GM19468 (cell line): ENCODE measurements at regions not wholly inside any gene's neighbourhood (a gene's known extent, or its start where the extent isn't known, plus 50 kb on each side); places are given as distances from the start of the nearest gene placed in this dataset.
"Not testable (repeated sequence)": the region's sequence is repeated elsewhere in the genome, so short reads cannot be mapped to it uniquely, and the experiment has no call there.

Source experiments
- ATAC-seq: cut with Tn5 transposase; IDR thresholded peaks from one replicate; pipeline ENCODE4 v1.9.1; 2021; ENCODE audit warnings: mild to moderate bottlenecking, moderate library complexity, moderate number of reproducible peaks; ENCODE audit not compliant: unreplicated experiment; ENCODE audit errors: extremely low read depth

DNA sequence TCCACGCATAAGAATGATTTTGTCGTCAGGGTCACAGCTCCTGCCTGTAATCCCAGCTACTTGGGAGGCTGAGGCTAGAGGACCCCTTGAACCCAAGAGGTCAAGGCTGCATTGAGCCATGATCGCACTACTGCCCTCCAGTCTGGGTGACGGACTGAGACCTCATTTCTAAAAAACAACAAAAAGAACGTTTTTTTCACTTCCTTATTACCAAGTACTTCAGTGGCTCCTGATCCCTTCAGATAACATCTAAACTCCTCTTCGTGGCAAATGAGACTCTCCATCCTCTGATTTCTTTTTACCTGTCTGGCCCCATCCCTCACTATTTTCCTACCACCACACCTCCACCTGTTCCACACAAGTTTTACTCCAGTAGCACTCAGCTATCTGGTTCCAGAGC, 105.4 kb upstream of the TLK1 start:
- ATAC-seq = no peak

DNA sequence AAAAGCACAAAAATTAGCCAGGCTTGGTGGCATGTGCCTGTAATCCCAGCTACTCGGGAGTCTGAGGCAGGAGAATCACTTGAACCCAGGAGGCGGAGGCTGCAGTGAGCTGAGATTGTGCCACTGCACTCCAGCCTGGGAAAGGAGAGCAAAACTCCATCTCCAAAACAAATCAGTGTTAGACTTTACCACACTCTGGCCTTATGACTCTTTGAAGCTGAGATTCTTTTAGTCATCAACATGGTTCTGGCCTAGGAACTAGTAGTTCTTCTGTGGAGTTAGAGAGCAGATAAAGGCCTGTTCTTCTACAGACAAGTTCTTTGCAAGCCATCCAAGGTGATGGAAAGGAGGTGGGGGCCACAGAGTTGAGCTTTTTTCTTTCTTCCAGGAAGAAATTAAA, 100.8 kb upstream of the TLK1 start:
- not testable (repeated sequence) for ATAC-seq

DNA sequence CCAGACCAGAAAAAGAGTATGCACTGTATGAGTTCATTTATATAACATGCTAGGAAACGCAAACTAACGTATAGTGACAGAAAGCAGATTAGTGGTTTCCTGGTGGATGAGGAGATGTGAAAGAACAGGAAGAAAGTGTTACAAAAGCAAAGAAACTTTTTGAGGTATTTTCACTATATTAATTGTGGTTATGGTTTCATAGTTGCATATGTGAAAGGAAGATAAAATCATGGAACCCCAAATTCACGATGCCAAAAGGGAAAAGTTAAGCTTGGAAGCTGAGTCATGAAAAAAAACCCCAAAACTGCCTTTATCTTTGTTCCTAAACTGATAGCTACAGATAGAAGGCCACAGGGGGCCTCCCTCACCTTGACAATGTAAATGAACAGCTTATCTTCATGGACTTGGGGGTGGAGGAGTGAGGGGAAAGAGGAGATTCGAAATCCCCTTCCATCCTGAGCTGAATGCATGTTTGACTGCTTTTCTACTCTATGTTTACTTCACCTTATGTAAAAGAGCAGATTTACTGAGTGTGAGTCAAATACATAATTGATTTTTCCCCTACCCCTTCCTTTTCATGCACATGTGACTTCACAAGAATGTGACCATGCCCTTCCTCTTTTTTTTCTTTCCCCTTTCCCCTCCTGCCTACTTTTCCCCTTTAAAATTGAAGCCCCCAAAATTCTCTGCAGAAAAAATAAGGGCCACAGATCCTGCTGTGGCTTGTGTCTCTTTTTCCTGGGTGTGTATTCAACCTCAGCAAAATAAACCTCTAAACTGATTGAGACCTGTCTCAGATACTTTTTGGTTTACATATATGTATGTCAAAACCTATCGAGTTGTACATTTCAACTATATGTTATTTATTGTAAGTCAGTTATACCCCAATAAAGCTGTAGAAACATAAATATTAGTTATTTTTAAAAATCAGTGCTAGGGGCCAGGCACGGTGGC, 100.1 kb upstream of the TLK1 start:
- no peak for ATAC-seq

DNA sequence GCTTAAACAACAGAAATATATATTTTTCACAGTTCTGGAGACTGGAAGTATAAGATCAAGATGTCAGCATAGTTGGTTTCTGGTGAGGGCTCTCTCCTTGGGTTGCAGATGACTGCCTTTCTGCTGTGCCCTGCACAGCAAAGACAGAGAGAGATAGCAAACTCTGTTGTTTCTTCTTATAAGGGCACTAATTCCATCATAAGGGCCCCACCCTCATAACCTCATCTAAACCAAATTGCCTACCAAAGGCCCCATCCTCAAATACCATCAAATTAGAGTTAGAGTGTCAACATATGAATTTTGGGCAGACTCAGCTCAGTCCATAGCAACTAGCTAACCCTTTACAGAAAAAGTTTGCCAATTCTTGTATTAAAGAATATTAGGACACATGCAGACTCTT, 94.0 kb upstream of the TLK1 start:
- ATAC-seq = no peak

DNA sequence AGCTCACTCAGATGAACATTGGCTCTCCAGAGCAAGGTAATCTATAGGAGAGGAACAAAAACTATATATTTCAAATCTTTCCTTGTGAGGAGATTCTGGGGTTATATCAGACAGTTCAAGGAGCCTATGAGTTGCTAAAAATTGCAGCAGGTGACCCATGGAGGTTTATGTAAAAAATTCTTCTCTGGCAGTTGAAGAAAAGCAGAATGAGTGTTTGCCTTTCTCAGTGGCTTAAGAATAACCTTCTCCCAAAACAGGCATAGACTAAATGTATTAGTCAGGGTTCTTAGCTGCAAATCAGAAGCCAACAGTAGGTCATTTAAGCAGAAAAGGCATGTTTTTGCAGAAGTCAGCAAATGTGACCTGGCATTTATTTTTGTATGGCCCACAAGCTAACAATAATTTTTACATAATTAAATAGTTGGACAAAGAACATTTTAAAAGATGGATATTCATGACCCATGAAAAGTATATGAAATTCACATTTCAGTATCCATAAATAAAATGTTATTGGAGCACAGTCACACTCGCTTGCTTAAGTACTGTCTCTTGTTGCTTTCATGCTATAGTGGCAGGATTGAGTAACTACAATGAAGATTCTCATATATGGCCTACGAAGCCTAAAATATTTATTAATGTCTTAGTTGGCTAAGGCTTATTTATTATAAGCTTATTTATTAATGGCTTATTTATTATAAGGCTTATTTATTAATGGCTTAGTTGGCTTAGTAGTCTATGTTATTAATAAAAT, 93.4 kb upstream of the TLK1 start:
- ATAC-seq = no peak

DNA sequence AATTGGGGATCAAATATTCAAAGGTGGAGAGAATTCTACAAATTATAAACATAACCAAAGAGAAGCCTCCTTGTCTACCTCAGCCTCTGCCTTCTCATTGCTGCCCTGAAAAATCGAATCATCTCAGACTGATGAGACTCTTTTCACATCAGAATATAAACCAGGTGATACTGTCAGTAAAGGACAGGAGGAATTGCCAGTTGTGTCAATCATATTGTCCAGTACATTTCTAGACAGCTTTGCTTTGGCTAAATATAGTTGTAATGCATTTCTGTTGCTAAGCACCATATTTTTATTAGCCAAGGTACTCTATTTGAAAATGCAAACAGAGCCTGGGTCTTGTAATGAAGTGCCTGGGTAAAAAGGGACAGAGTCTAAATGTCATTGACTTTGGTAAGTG, 92.6 kb upstream of the TLK1 start:
- ATAC-seq = no peak

DNA sequence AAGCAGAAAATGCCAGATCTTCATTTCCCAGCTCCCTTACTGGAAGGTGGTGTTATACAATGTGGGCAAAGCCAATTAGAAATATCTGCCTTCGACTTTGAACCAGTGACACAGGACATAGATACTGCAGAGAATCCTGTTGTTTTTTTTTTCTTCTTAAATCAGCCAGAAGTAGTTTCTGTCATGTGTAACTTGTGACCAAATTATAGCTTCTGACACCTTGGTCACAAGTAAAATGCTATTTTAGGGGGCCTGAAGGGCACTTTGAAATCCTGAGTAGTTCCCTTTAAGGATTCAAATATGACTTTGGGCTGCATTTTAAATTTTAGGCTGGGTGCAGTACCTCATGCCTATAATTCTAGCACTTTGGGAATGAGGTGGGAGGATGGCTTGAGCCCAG, 89.0 kb upstream of the TLK1 start:
- ATAC-seq = no peak

DNA sequence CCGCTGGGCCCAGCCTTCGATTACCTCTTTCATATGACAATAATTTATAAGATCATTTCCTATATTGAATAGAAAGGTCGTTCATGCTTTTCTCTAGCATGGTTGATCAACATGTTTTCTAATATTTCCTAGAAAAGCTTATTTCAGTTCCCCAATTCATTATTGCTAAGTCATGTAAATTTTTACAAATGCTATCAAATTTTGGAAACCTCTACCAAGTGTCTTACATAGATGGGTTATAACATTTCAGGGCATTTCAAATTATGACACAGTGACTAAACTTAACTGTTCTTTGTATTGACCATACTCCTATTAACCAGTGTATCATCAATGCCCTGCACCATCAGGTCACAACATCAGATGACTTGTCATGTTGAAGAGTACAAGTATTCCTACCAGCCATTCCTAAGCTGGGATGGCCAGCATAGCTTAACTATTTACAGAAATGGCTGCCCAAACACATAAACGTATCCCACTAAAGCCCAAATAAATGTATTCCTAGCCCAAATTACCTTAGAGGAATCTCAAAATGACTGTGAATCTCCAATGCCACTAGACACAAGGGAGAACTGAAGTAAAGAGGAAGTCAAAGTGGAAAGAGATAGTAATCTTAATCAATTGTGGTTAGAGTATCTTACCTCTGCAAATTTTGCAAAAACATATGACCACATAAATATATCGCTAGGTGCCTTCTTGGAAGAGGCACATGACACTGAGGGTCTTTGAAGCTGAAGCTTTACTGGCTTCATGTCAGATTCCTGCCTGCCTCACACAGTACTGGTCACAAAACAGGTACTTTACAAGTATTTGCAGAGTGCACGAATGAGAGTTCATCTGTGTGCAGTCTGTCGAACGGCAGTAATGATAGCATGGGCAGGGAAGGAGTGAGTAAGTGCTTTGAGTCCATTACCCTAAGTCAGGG, 87.3 kb upstream of the TLK1 start:
- ATAC-seq = peak; percentile 23

DNA sequence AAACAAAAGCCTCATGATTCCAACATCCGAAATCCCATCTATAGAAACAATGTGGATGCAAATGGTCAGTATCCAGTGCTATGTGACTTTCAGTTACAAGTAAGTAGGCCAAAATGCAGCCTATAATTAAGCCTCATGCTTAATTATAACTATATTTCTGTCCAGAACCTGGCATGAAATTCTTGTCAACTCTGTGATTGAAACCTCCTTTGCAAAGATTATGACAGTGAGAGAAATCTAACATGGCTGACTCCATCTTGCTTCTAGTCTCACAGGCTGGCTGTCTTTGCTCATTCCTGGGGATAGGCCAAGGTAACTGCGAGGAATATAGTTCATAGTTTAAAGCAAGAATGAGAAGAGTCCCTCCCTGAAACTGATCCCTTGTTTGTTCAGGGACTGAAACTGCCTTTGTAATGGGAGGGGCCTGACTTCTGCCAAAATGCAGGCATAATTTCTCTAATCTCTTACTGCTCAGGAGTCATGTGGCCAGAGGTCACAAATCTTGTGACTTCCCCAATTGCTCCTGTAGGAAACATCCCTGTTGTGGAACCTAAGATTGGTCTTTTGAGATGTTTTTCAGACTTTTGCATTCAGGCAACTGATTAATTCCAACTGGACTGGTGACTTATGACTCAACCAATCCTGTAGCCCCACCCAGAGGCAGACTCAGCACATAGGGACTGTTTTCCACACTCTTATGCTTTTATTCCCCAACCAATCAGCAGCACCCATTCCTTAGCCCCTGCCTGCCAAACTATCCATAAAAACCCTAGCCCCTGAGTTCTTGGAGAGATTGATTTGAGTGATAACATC, 84.5 kb upstream of the TLK1 start:
- no peak for ATAC-seq

DNA sequence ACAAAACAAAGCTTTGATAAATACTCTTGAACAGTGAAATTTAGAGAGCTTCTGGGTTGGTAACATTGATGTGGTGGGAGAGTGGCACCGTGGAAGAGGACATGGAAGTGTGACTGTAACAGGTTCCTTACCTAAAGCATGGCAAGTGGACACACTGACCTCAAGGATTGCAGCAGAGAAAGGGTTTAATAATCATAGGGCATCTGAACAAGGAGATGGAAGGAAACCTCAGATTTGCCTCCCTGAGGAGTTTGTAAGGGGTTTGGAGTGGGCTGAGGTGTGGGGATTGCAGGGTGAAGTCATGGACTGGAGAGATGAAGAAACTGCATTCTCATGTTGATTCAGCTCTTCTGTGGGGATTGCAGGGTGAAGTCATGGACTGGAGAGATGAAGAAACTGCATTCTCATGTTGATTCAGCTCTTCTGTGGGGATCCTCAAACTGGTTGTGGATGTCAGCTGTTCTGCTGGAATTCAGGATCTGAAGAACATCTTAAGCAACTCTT, 83.8 kb upstream of the TLK1 start:
- no peak for ATAC-seq

DNA sequence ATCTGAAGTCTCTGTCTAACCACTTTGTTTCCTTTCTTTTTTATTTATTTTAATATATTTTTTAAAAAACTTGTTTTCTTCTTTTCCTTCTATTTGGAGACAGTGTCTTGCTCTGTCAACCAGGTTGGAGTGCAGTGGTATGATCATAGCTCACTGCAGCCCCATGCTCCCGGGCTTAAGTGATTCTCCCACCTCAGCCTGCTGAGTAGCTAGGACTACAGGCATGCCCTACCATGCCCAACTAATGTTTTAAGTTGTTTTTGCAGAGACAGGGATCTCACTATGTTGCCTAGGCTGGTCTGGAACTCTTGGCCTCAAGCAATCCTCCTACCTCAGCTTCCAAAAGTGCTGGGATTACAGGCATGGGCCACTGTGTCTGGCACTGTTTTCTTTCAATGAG, 81.1 kb upstream of the TLK1 start:
- ATAC-seq = no peak

DNA sequence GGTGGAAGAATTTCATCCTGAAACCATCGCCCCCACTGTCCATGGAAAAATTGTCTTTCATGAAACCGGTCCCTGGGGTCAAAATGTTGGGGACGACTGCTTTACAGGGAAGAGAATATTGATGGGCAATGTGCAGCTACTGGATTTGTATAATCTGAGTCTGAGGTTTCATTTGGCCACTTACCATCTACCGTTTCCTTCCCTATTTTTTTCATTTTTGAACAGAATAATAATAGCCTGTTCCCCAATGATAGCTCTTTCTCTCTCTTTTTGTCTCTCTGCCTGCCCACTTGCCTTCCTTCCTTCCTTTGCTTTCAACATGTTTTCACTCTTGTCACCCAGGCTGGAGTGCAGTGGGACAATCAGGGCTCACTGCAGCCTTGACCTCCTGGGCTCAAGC, 78.3 kb upstream of the TLK1 start:
- ATAC-seq = no peak

DNA sequence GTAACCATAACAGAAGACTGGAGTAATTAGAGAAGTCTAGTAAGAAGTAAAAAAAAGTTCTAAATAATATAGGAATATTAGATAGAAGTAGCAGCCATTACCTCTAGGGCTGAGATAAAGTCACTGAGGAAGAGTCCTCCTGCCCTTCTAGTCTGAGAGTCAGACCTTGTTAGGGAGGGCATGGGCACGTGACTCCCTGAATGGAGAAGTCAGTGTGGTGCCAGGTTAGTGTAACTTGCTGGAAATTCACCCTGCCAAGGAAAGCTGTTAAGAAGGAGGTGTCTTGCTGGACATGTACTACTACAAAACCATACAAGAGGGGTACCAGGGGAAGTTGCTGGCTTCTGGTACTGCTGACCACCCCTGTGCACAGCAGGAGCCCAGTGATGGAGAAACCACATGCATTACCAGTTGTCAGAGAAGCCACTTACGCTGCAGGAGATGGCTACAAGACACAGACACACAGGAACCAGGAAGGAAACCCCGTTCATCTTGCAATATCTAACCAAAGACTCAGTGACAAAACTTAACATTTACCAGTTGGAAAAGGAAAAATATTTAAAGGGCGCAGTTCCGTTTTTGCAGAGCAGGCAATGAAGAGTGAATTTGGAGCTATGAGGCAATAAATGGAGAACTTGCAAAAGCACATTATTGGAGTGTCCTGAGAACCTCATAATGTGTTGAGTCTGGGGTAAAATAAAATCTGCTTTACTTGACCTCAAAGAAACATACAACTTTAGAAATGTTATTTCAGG, 77.2 kb upstream of the TLK1 start:
- ATAC-seq = no peak

DNA sequence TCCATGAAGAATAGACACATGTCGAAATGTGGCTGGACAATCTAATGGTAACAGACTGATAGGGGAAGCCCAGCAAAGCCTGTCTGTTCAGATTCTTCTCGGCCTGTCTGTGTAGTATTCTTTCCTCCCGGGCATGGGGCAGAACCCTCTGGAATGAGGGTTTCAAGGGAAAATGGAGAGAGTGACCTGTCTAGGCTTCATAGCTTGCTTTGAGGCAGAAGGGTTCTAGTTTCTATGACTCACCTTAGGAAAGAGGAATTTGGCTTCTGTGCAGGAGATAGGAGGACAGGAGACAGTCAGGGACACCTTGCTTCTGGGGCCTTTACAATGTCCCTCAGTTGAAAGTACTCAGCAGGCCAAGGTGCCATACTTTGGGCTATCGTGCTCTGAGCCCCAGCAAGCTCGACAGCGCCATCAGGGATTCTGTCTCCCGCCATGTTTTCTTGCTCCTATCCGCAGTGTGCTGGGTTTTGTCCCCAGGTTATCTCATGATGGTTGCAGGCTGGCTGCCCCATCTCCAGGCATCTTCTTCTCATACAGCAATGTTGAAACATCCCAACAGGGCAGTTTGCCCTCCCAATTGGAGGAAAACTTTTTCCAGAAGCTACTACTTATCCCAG, 74.7 kb upstream of the TLK1 start:
- ATAC-seq = no peak

DNA sequence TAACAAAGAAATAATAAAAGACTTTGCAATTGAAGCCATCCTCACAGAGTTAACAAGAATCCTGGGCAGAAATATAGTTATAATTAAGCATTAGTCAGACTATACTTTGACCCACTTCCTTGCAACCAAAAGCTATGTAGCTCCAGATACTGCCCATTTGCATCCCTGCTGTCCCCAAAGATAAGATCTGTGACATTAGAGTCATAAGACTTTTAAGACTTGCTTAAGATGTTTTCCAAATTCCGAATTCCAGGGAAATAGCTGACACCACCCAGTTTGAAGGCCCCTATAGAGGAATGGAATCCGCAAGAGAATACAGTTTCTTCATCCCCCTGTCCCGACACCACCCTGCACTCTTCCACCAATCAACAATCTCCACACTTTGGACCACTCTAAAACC, 69.5 kb upstream of the TLK1 start:
- no peak for ATAC-seq

DNA sequence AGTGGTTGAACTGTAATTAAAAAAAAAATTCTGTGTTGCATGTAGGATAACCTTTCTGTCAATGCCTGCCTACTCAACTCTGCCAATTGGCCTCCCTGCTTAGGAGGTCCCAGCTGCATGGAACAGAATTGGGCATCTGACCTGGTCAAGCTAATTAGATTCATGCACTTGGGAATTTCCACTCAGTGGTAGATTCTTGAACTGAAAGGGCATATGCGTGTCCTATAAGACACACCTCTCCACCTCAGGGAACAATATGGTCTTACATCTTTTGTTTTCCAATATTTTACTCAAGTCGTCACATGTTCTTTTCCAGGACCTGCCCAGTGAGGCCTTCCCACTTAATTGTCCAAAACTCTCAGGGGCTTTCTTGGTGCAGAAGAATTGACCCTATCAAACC, 68.1 kb upstream of the TLK1 start:
- ATAC-seq = no peak

DNA sequence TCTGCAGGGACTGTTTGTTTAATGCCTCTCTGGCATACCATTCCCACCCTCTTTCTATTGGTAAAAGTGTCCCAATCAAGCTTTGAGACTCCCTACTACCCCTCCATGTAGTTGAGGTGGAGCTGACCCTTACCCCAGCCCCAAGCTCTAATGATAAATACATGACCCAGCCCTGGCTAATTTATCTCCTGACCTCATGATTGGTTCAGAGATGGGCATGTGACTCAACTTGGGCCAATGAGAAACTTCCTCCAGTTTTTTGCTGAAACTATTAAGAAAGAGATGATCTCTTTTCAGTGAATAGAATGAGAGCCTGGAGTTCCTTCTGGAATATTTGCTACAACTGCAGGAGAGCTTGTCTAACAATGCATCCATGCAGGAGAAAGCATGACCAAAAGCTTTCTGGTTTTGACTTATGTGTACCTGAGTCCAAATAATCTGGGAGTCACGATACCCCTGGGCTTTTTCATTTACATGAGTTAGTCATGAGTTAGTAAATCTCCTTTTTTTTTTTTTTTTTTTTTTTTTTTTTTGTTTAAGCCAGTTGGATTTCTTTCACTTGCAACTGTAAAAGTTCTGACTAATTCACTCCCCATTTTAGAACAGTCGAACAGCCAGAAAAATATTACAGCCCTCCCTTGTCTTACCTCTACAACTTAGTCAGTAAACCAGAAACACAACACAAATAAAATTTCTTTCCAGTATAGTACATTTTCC, 66.5 kb upstream of the TLK1 start:
- no peak for ATAC-seq

DNA sequence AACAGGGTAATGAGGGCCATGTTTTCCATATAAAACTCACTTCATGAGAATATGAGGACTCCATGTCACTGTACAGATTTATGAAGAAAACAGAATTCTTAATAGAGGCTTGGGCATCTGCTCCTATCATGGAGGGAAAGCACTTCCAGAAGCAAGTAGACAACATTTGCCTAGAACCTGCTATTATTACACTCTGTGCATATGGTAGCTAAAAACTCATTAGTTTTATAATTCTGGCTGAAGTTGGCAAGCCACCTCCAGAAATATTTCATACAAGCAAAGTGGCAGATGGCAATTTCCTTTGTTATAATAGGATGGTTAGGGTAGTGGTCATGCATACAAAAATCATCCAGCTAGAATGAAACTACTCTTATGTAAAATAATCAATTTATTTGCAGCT, 65.8 kb upstream of the TLK1 start:
- no peak for ATAC-seq
